ENCODE measurements at regions not wholly inside any gene's neighbourhood (a gene's known extent, or its start where the extent isn't known, plus 50 kb on each side); places are given as distances from the start of the nearest gene placed in this dataset.

DNA sequence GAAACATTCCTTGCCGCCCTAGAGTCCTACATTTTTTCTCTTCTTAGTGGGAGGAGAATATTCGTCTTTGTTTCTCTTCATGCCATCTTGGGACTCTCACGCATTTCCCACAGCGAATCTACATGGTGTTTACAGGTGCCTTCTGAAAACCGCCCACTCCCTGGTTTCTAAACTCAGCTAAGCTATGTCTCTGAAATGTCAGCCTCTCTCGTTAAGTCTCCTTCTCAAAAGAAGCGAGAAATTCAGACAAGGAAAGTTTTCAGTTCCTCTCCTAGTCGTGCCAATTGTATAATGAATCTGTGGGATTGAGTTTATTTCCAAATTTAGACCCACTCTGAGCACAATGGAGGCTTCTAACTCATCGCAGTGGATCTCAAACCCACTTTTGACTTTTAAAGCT, 186.8 kb upstream of the NFIB start:
- DNase-seq: no peak
- no peaks in the 10 kb centered on the region for H3K9me3 ChIP-seq
- no peaks in the 10 kb centered on the region for H3K27me3 ChIP-seq
- H3K4me1 ChIP-seq: no peaks in the 10 kb centered on the region
- no peaks in the 10 kb centered on the region for H3K36me3 ChIP-seq
- TF ChIP-seq, protein P1, sequence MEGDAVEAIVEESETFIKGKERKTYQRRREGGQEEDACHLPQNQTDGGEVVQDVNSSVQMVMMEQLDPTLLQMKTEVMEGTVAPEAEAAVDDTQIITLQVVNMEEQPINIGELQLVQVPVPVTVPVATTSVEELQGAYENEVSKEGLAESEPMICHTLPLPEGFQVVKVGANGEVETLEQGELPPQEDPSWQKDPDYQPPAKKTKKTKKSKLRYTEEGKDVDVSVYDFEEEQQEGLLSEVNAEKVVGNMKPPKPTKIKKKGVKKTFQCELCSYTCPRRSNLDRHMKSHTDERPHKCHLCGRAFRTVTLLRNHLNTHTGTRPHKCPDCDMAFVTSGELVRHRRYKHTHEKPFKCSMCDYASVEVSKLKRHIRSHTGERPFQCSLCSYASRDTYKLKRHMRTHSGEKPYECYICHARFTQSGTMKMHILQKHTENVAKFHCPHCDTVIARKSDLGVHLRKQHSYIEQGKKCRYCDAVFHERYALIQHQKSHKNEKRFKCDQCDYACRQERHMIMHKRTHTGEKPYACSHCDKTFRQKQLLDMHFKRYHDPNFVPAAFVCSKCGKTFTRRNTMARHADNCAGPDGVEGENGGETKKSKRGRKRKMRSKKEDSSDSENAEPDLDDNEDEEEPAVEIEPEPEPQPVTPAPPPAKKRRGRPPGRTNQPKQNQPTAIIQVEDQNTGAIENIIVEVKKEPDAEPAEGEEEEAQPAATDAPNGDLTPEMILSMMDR (IDR thresholded peaks at IDR 0.05; ENCODE audit: low read depth, low read length): no peak
- no peak overlapping the region for H3K4me3 ChIP-seq (ENCODE audit: low read depth, low read length)

DNA sequence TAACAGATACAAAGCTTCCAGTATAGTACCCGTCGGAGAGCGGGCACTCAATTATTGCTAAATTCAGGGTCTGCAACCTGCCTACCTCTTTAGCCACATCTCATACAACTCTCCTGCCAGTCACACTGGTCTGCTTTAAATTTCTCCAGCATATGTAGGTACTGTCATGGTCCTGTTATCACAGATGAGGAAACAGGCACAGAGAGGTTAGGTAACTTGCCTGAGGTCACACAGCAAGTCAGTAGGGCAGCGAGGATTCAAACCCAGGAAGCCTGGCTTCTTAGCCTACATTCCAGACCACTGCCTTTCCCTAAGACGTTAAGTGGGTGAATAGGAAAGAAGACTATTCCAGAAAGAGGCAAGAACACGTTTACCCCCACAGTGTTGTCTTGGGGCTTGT, 186.0 kb upstream of the NFIB start:
- no peak for DNase-seq
- H3K36me3 ChIP-seq: no peaks in the 10 kb centered on the region
- no peaks in the 10 kb centered on the region for H3K27me3 ChIP-seq
- no peak overlapping the region for H3K4me3 ChIP-seq (ENCODE audit: low read depth, low read length)
- H3K4me1 ChIP-seq: no peaks in the 10 kb centered on the region
- TF ChIP-seq, protein P1 (IDR thresholded peaks at IDR 0.05; ENCODE audit: low read depth, low read length): no peak
- no peaks in the 10 kb centered on the region for H3K9me3 ChIP-seq

DNA sequence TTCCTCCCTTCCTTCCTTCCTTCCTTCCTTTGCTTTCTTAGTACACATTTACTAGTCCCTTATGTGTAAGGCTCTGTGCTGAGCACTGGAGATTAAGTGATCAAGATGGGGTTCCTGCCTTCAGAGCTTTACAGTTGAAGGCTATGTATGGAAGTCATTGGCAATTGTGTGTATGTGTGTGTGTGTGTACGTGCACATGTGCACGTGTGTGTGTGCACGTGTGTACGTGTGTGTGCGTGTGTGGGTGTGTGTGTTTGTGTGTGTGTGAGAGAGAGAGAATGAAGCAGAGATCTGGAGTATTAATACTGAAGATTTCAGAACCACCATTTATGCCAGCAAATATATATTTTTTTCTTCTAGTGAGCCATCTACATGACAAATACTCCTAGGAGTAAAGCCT, 184.9 kb upstream of the NFIB start:
- H3K9me3 ChIP-seq: no peaks in the 10 kb centered on the region
- no peak for DNase-seq
- H3K4me1 ChIP-seq: no peaks in the 10 kb centered on the region
- TF ChIP-seq, protein P1 (IDR thresholded peaks at IDR 0.05; ENCODE audit: low read depth, low read length): no peak
- H3K27me3 ChIP-seq: no peaks in the 10 kb centered on the region
- H3K4me3 ChIP-seq (ENCODE audit: low read depth, low read length): no peak overlapping the region
- H3K36me3 ChIP-seq: no peaks in the 10 kb centered on the region

DNA sequence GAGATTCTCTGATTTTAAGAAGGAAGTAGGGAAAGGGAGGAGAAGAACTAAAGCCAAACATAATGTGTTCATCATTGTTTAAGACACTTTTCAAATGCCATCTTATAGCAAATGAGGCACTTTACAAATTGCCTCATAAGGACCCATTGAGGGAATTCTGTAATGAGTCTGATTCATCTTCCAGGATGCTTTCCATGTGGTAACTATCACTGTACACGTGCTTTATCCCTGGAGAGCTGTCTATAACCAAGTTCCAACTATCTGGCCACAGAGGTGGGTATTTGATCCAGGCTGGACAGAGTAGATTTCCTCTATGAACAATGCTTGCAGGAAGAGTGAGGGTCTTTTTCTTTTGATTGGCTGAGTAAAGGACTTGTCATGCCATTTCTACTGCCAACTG, 183.5 kb upstream of the NFIB start:
- TF ChIP-seq, protein P1 (IDR thresholded peaks at IDR 0.05; ENCODE audit: low read depth, low read length): no peak
- Histone ChIP-seq H3K4me3 (ENCODE audit: low read depth, low read length) (no peak overlapping the region), H3K36me3 (no peaks in the 10 kb centered on the region), H3K9me3 (no peaks in the 10 kb centered on the region), H3K27me3 (no peaks in the 10 kb centered on the region), H3K4me1 (no peaks in the 10 kb centered on the region)
- no peak for DNase-seq

DNA sequence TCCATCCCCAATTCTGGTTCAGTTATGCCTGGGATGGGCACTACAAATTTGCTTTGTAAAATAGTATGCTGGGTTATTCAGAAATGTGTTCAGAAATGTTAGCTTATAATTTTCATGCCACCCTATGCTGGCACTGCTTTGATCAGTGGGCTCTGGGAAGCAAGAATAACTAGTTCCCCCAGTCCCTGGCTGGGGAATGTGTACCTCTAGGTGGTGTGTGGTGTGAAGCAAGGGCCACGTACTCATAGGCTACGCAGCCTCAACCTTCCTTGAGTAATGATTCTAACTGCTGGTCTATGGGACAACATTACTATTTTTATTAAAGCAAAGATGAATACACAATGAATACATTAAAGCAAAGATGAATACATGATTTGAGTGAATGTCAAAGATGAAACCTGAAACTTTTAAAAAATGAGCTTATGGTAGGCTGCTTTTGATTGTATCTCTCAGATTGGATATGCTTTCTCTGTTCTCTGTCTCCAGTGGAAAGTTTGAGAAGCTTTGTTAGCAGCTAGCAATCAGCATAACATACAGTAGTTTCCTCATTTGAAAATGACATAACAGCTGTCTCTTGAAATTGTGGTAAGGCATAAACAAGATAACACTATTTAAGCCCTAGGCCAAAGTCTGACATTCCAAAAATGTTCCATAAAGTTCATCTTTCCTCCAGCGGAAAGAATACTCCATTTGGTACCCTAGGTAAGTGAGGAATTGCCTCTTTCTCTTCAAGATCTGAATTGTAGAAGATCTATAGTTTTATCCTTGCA, 174.7 kb upstream of the NFIB start:
- Histone ChIP-seq H3K27me3 (no peaks in the 10 kb centered on the region), H3K36me3 (no peaks in the 10 kb centered on the region), H3K4me3 (ENCODE audit: low read depth, low read length) (no peak overlapping the region), H3K9me3 (no peaks in the 10 kb centered on the region), H3K4me1 (no peaks in the 10 kb centered on the region)
- no peak for DNase-seq
- TF ChIP-seq, protein P1 (IDR thresholded peaks at IDR 0.05; ENCODE audit: low read depth, low read length): no peak

DNA sequence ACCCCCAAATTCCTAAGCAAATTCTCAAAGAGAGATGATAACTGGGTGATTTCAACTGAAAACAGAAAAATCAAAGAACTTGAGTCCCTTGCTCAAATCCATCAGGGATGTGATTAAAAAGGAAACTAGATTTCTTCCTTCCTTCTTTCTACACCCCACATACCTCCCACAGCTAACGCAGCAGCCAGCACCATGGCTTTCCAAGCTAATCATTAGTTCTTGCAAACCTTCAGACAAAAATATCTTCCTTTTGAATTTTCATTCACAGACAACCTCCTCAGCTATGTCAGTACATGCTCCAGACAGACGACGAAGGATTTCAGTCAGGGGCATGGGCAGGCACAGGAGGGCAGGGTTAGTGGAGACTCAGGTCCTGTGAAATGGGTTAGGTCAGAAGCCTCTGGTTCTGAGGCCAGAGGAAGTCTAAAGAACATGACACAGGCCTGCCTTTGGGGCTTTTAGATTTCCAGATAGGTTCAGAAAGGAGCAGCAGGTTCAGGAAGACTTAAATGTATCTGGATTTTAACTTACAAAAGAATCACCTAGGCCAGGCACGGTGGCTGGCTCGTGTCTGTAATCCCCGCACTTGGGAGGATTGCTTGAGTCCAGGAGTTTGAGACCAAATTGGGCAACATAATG, 173.7 kb upstream of the NFIB start:
- H3K4me3 ChIP-seq (ENCODE audit: low read depth, low read length): no peak overlapping the region
- H3K27me3 ChIP-seq: no peaks in the 10 kb centered on the region
- DNase-seq: no peak
- TF ChIP-seq, protein P1 (IDR thresholded peaks at IDR 0.05; ENCODE audit: low read depth, low read length): no peak
- H3K9me3 ChIP-seq: no peaks in the 10 kb centered on the region
- no peaks in the 10 kb centered on the region for H3K36me3 ChIP-seq
- no peaks in the 10 kb centered on the region for H3K4me1 ChIP-seq

Data from BE2C (cell line).